Stimulated activated CD4-positive, alpha-beta T cell treated with anti-CD3 and anti-CD28 coated beads, Interleukin-12 subunit alpha, Interleukin-12 subunit beta, amount 100 ng/mL, for 48 hours (primary cell): ENCODE measurements at regions not wholly inside any gene's neighbourhood (a gene's known extent, or its start where the extent isn't known, plus 50 kb on each side); places are given as distances from the start of the nearest gene placed in this dataset.
"Not testable (repeated sequence)": the region's sequence is repeated elsewhere in the genome, so short reads cannot be mapped to it uniquely, and the experiment has no call there.

Experiments used
- DNase-seq, 3 donors: peaks; one replicate each; pipeline ENCODE4 v3.0.0-alpha.2; 2020; ENCODE audit warnings: low read depth in 2 of 3, low spot score in 1 of 3

- no peak for DNase-seq
Observed at GRCh38 chr13:109332506-109333499, 453.6 kb downstream of the IRS2 start.

DNA sequence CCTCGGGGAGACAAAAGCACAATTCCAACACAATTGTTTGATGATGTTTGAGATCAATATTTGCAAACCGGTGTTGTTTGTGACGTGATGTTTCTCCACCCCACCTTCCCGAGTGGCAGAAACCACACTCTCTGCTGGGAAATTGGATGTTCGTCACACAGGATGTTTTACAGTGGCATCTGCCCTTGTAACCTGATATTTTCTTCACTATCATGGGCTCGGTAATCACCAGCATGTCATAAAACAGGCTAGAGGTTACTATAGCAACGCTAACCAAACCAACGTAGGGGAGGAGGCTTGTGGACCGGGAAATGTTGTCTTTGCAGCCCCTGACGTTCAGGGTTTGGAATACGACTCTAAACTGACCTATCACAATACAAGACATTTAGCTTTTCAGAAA, 454.5 kb downstream of the IRS2 start:
- no peak for DNase-seq

DNA sequence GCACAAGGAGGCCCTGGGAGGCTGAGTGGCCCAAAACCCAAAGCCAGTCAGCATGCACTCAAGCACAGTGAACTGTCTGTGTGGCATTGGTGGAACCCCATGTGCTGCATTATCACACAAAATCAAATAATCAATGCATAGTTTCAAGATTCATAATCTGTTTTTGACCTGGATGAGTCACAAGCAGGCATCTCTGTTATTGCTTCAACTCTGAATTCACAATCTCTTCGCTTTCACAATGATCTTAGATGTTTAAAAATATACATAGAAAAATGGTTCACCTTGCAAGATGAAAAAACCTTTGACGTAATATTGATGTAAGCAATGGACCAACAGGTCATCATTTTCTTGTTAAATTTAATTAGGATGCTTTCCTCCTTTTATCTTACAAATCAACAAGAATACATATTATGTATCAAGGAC, 455.4 kb downstream of the IRS2 start:
- no peak for DNase-seq

DNA sequence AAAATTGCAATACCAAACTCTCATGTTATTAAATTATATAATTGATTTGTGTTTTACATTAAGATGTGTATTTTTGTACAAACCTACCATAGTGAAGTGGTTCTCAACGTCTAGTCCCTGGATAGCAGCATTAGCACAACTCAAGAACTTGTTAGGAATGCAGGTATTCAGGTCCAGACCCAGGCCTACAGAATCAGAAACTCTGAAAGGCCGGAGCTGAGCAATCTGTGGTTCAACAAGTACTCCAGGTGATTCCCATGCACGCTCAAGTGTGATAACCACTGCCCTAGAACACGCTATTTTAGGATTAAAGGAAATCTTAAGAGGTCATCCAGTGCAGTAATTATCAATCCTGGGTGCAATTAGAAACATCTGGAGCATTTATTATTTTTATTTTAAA, 456.3 kb downstream of the IRS2 start:
- DNase-seq: no peak

DNA sequence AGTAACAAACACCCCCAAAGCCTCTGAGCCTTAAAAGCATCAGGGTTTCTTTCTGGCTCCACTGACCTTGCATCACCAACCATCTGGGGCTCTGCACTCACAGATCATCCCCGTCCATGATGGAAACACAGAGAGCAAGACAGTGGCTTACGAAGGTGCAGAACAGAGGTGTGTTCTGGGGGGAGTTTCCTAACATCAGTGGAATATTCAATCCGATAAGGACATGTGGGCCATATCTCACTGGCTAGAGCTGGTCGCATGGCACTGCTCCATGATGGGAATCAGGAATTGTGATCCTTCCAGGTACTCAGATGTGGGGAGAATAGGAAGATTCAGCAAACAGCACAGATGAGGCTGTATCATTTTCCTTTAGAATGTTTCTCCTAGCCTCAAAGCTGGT, 457.2 kb downstream of the IRS2 start:
- no peak for DNase-seq

GRCh38 chr13:109326601-109327000, 459.8 kb downstream of the IRS2 start:
- DNase-seq: no peak

GRCh38 chr13:109323338-109323737, 463.0 kb downstream of the IRS2 start:
- DNase-seq: no peak

DNA sequence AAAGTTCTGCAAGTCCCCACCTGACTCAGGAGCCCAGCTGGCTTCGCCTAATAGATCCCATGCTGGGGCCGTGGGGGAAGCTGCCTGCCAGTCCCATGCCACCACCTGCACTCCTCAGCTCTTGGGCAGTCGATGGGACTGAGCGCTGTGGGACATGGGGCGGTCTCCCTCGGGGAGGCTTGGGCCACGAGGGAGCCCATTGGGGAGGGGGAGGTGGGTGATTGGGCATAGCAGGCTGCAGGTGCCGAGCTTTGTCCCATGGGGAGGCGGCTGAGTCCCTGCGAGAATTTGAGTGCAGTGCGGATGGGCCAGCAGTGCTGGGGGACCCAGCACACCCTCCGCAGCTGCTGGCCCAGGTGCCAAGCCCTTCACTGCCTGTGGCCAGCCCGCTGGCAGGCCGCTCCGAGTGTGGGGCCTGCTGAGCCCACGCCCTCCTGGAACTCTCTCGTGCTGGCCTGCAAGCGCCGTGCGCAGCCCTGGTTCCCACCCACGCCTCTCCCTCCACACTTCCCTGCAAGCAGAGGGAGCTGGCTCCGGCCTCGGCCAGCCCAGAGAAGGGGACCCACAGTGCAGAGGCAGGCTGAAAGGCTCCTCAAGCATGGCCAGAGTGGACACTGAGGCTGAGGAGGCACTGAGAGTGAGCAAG, 467.3 kb downstream of the IRS2 start:
- no peak for DNase-seq

DNA sequence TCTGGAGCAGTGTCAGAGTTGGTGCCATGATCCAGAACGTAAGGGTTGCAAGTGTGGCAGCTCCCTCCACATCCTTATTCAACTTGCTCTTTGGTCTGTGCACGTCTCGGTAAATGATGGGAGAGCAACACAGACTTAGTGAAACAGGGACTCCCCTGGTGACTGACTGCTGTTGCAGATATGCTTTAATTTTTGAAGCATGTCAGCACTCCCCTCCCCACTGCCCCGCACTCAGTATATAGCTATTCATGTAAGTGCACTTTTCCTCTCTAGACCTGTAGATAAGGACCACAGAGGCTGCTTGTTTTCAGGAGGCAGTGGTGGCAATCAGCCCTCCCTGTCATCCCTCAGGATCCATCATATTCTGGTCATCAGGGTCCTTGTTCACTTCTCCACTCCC, 470.9 kb downstream of the IRS2 start:
- DNase-seq: no peak

- no peak for DNase-seq
Observed at GRCh38 chr13:109314101-109314500, 472.3 kb downstream of the IRS2 start.

- no peak for DNase-seq
Observed at GRCh38 chr13:109312399-109312798, 474.0 kb downstream of the IRS2 start.

- not testable (repeated sequence) for DNase-seq
Observed at GRCh38 chr13:109311431-109311976, 474.9 kb downstream of the IRS2 start.

- no peak for DNase-seq
Observed at GRCh38 chr13:109309625-109310363, 476.6 kb downstream of the IRS2 start.

- no peak for DNase-seq
Observed at GRCh38 chr13:109307027-109307426, 479.4 kb downstream of the IRS2 start.

GRCh38 chr13:109301726-109302125, 484.7 kb downstream of the IRS2 start:
- DNase-seq: no peak

DNA sequence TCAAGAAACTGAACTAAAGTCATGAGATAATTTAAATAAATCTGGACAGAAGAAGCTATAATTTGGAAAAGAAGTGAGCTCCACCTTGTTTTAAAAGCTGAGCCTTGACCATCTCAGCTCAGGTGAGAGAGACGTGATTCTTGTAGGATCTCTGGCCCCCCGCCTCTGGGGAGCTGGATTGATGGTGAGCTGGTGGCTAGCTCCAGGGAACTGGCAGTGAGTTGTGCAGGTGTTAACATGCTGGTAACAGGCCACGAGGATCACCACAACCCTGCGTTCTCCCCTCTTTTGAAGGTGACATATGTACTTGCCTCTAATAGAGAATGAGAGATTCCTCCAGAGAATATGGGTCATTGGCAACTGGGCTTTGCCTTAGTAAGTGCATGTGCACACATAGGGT, 485.1 kb downstream of the IRS2 start:
- DNase-seq: no peak

DNA sequence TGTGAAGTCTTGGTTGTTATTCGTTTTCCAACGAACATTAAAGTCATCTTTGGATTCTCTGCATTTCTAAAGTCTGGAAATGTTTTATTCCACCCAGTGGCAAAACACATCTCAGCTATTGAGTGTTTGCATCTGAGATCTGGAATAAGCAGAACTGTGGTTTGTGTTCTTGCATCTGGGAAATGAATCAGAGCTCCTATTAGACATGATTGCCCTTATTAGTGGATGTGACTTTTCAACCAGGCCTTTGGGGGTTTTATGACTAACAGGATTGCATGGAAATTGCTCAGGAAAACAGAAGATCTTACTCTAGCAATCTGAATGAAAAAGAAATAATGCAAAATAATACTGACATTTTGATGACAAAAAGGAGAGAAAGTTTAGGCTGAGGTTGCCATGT, 488.8 kb downstream of the IRS2 start:
- DNase-seq: no peak

DNA sequence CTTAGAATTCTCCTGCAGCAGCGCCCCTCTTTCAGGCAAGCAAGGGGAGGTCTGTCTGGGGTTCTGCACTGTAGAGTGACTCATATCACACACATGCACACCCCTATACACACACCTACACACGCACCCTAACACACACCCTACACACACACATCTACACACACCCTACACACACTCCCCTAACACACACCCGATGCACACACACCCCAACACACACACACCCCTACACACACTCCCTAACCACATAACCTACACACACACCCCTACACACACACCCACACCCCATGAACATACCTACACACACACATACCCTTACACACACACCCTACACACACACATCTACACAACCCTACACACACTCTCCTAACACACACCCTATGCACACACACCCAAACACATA, 493.2 kb downstream of the IRS2 start:
- DNase-seq: no peak

GRCh38 chr13:109288151-109288709, 498.2 kb downstream of the IRS2 start:
- DNase-seq: no peak

DNA sequence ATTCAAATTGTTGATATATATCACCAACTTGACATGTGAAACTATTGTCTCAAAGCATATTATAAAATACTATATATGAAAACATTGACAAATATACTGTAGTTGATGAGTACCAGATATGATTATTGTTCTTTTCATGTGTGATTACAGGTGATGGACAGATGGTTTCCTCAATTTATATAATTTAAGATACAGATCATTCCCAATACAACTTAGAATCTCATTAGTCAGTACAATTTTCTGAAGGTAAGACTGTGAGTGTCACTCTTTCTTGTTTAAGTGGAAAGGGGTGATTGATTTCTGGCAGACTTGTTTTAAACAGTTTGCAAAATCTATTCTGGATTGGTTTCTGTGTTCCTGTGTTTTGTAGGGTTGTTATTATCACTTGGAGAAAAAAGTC, 498.8 kb downstream of the IRS2 start:
- DNase-seq: no peak

DNA sequence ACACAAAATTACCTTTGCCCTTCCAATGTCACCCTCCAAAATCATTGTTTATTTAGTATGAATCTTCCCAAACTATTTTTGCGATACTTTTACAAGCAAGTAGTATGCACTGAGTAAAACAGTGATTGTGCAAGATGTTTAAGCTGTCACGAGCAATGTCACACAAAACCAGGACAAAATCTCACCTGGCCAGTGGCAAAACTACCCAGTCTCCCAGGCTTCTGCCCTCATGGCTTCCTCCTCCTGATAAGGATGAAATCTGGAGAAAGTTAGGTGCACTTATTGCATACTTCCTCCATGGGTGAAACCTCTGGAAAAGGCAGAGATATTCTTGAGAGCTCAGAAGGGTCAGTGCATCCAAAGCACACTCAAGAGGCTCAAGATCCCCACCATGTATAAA, 500.8 kb downstream of the IRS2 start:
- no peak for DNase-seq
